Liver (tissue), 3 donors: ENCODE measurements at regions not wholly inside any gene's neighbourhood (a gene's known extent, or its start where the extent isn't known, plus 50 kb on each side); places are given as distances from the start of the nearest gene placed in this dataset.

Source experiments
- ATF3 ChIP-seq: IDR thresholded peaks from 2 replicates; pipeline ENCODE4 v1.6.1; 2016; ENCODE audit warnings: antibody characterized with exemption
- CTCF ChIP-seq: fragments of 150-350 bp; IDR thresholded peaks from 2 replicates; pipeline ENCODE4 v1.5.1; 2017; ENCODE audit warnings: improper control_type of control experiment, low read depth, low read length; ENCODE audit not compliant: missing input control
- HNF4A ChIP-seq, 2 donors: conservative IDR thresholded peaks; 2 replicates each; pipeline ENCODE4 v1.6.1; 2016; ENCODE audit warnings: antibody characterized with exemption in 2 of 2, mild to moderate bottlenecking in 2 of 2
- JUND ChIP-seq, 2 donors: IDR thresholded peaks; 2 replicates each; pipeline ENCODE4 v1.6.1; 2016; ENCODE audit warnings: antibody characterized with exemption in 2 of 2
- MAX ChIP-seq: IDR thresholded peaks from 2 replicates; pipeline ENCODE4 v1.6.1; 2016; ENCODE audit warnings: antibody characterized with exemption
- RAD21 ChIP-seq, 2 donors: IDR thresholded peaks; 2 replicates each; pipeline ENCODE4 v1.6.1; 2016; ENCODE audit warnings: antibody characterized with exemption in 2 of 2, mild to moderate bottlenecking in 2 of 2
- REST ChIP-seq: IDR thresholded peaks from 2 replicates; pipeline ENCODE4 v1.6.1; 2016; ENCODE audit warnings: antibody characterized with exemption, mild to moderate bottlenecking
- SP1 ChIP-seq: IDR thresholded peaks from 2 replicates; pipeline ENCODE4 v1.6.1; 2018; ENCODE audit warnings: antibody characterized with exemption, mild to moderate bottlenecking
- donor health status: healthy.
- donor health status: healthy.

GRCh38 chr4:174037049-174037448 lies 246.4 kb downstream of the FBXO8 start:
- TF ChIP-seq REST: no peak
- TF ChIP-seq CTCF: no peak
- no peak for TF ChIP-seq RAD21 (IDR thresholded peaks at IDR 0.05)
- TF ChIP-seq HNF4A (conservative IDR thresholded peaks at IDR 0.05): no peak
- TF ChIP-seq SP1: no peak
- TF ChIP-seq JUND (IDR thresholded peaks at IDR 0.05): no peak
- TF ChIP-seq MAX: no peak
- no peak for TF ChIP-seq ATF3
